SH-SY5Y (cell line): ENCODE measurements at regions not wholly inside any gene's neighbourhood (a gene's known extent, or its start where the extent isn't known, plus 50 kb on each side); places are given as distances from the start of the nearest gene placed in this dataset.

Experiments
- GATA2 ChIP-seq: IDR thresholded peaks from 2 replicates; pipeline ENCODE4 v1.6.1; 2011; ENCODE audit warnings: mild to moderate bottlenecking, low read depth, low read length
- GATA3 ChIP-seq: IDR thresholded peaks from 2 replicates; pipeline ENCODE4 v1.6.1; 2011; ENCODE audit warnings: low read depth, mild to moderate bottlenecking, low read length, moderate library complexity

DNA sequence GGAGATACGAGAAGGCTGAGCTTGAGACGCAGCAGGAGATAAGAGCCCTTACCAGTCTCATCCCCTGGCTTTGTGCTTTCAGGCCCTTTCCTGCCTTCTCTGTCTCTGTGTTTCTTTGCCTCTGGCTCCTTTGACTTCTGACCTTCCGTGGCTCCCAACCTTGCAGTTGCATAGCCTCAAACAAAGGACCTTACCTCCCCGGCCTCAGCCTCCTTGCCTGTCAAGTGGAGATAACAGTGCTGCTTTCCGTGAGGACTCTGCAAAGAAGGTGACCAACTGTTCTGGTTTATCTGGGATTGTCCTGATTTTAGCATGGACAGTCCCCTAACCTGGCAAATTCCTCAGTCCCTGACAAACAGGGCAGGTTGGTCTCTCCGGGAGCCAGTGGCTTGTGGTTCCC lies 287.8 kb upstream of the MVB12B start:
- TF ChIP-seq GATA2: no peak
- TF ChIP-seq GATA3: no peak
